Aorta (tissue), 5 donors: ENCODE measurements at regions not wholly inside any gene's neighbourhood (a gene's known extent, or its start where the extent isn't known, plus 50 kb on each side); places are given as distances from the start of the nearest gene placed in this dataset.
"Not testable (repeated sequence)": the region's sequence is repeated elsewhere in the genome, so short reads cannot be mapped to it uniquely, and the experiment has no call there.

ENCODE experiments used
- ATAC-seq: fragments of 200-7000 bp; cut with Tn5 transposase; one replicate; pipeline ENCODE4 v1.9.1; 2022; ENCODE audit warnings: moderate library complexity; ENCODE audit not compliant: low FRiP score
- DNase-seq, 2 donors: peaks; one replicate each; pipeline ENCODE4 v3.0.0-alpha.2; 2020
- H3K27ac ChIP-seq, 2 donors: one replicate each; pipeline ENCODE4 v1.5.1; 2013; ENCODE audit warnings: low read length in 2 of 2, mild to moderate bottlenecking in 2 of 2, moderate library complexity in 2 of 2, control low read depth in 1 of 2, inconsistent platforms in 1 of 2, low read depth in 1 of 2
- H3K27me3 ChIP-seq, 2 donors: one replicate each; pipeline ENCODE4 v1.6.1; 2013; ENCODE audit warnings: control low read depth in 1 of 2, low read length in 1 of 2, mild to moderate bottlenecking in 1 of 2, moderate library complexity in 1 of 2; ENCODE audit not compliant: insufficient read depth in 2 of 2, control insufficient read depth in 1 of 2
- H3K36me3 ChIP-seq, 2 donors: one replicate each; pipeline ENCODE4 v1.6.1; 2013; ENCODE audit warnings: control low read depth in 1 of 2, low read length in 1 of 2, mild to moderate bottlenecking in 1 of 2; ENCODE audit not compliant: insufficient read depth in 2 of 2, control insufficient read depth in 1 of 2
- H3K4me1 ChIP-seq, 2 donors: one replicate each; pipeline ENCODE4 v1.6.1; 2013; ENCODE audit warnings: low read length in 2 of 2, control low read depth in 1 of 2, mild to moderate bottlenecking in 1 of 2, moderate library complexity in 1 of 2; ENCODE audit not compliant: insufficient read depth in 2 of 2, control insufficient read depth in 1 of 2
- H3K4me3 ChIP-seq, 2 donors: one replicate each; pipeline ENCODE4 v1.5.1; 2013; ENCODE audit warnings: low read length in 2 of 2, control low read depth in 1 of 2, mild to moderate bottlenecking in 1 of 2
- H3K9me3 ChIP-seq: one replicate; pipeline ENCODE4 v1.6.1; 2013; ENCODE audit warnings: mild to moderate bottlenecking, low read length; ENCODE audit not compliant: control insufficient read depth
- WGBS, 2 donors: extraction: QIAGEN DNeasy Blood & Tissue Kit; methylation state at CpG; one replicate each; pipeline ENCODE4 v1.1.7; 2013; 5-methylcytosine and 5-hydroxymethylcytosine counted together
- intact Hi-C, 2 donors: fragments of 100-400 bp; cut with DNase I; formaldehyde crosslinking; loops; one replicate each; pipeline versions ENCODE4 v1.14.2 to v1.15.0; 2022
- donor health status: healthy with polysubstance abuse.
- donor health status: Bipolar disorder and iron deficiency.
- donor health status: DM: no; HTN: no; CAD: no.
- donor health status: DM: no; HTN: no; CAD: no.
- donor health status: DM: yes; HTN: yes; CAD: no.

DNA sequence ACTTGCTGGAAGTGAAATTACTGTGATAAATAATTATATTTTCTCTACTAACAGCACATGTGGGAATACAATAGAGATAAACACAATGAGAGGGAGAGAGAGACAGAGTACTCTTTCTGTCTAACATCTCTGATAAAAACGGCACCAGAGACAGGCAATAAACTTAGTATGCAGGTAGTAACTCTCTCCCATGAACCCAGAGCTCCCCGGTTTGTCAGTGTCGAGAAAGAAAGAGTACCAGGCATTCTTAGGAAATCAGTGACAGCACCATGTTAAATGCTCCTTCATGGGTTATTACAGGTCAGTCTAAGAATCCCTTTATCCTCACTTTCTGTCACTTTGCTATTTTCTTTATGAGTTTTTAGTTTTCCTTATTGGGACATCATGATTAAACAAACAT is 110.7 kb upstream of the EPHA3 start:
- intact Hi-C loops = no loop called here
- Histone ChIP-seq H3K4me3 (no peak overlapping the region), H3K4me1 (peaks cover 0 to 1% of the 10 kb centered on the region in 2 donors), H3K9me3 (peaks cover 4% of the 10 kb centered on the region), H3K36me3 (no peaks in the 10 kb centered on the region), H3K27ac (no peak overlapping the region), H3K27me3 (no peaks in the 10 kb centered on the region)
- DNase-seq (no peak), ATAC-seq (no peak)
- WGBS, 2 donors = 9 to 16% methylated on average over 3 of the region's 3 CpGs

DNA sequence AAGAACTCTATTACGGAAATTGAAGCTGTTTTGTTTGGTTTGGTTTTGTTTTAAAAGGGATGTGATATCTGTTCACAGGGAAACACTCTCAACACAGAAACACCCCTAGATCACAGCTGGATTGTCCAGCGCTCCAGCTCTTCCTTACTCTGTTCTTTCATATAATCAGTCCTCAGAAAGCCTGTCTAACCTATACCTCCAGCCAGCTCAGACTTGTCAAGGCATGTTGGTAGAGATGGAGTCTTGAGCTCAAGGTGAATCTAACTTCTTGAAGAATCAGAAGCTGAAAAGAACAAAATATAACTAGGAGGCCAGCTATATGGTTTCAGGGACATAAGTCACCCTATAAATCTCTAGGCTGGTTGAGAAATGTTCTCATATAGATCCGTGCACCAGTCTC is 110.2 kb upstream of the EPHA3 start:
- Histone ChIP-seq H3K4me3 (no peak overlapping the region), H3K27ac (no peak overlapping the region), H3K4me1 (peaks cover 0 to 1% of the 10 kb centered on the region in 2 donors), H3K36me3 (no peaks in the 10 kb centered on the region), H3K27me3 (no peaks in the 10 kb centered on the region), H3K9me3 (peaks cover 4% of the 10 kb centered on the region)
- no peak for DNase-seq
- ATAC-seq = no peak
- 65 to 72% methylated on average over 3 of the region's 3 CpGs for WGBS, 2 donors
- intact Hi-C loops = no loop called here

DNA sequence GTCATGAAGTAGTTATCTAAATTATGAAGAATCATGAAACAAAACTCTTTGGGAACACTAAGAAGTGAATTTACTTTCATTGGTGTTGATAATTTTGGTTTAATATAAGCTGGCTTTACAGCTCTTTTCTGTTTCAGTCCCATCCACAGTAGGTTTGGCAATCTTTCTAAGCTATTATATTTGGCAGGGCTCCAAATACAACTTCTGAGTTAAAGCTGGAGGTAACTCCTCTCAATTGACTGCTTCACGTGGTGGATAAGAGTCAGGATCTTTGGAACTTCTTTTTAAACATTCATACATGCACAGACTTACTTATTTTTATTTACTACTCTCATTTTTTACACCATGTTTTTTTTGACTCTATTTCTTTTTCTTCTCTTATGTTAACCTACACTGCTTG is 106.5 kb upstream of the EPHA3 start:
- ATAC-seq (no peak), DNase-seq (no peak)
- H3K4me3 ChIP-seq = no peak overlapping the region
- H3K27ac ChIP-seq = no peak overlapping the region
- 0 to 14% methylated on average over 1 of the region's 1 CpG for WGBS, 2 donors
- intact Hi-C loops = no loop called here
- peaks cover 0 to 1% of the 10 kb centered on the region in 2 donors for H3K4me1 ChIP-seq
- no peaks in the 10 kb centered on the region for H3K36me3 ChIP-seq
- H3K9me3 ChIP-seq = peaks cover 4% of the 10 kb centered on the region
- H3K27me3 ChIP-seq = no peaks in the 10 kb centered on the region

DNA sequence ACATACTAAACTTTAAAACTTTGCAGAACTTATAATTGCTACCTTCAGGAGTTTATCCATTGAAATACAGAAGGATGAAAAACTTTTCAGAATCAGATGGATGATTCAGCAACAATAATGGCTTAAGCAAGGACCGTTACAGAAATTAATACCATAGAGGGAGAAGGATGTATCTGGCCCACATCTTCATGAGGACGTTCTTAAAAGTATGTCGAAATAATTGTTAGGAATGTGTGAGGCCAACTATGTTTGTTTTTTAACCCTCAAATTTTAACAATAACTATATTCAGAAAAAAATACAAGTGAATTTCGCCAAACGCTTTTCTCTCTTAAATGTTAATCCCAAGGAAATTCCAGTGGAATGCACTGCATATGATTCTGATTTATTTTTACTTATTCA is 105.2 kb upstream of the EPHA3 start:
- Histone ChIP-seq H3K27ac (no peak overlapping the region), H3K36me3 (no peaks in the 10 kb centered on the region), H3K4me1 (peaks cover 0 to 1% of the 10 kb centered on the region in 2 donors), H3K4me3 (no peak overlapping the region), H3K9me3 (peaks cover 4% of the 10 kb centered on the region), H3K27me3 (no peaks in the 10 kb centered on the region)
- no peak for DNase-seq
- no peak for ATAC-seq
- 69% methylated on average over 5 of the region's 5 CpGs for WGBS, 2 donors
- intact Hi-C loops = no loop called here

DNA sequence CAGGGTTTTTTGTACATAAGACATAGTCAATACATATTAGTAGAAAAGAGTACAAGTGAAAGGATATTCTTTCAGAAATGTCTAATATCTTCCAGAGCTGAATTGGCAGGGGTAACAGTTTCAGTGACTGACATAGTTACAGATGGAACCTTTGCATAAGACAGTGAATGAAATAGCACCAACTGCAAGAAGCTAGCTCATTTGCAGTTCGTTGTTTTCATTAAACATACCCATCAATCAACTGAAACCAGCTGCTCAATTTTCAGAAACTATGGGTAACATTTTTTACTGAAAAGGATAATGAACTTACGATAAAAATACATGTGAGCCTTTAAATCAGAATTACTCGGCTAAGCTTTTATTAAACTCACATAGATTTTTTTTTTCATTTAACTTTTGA is 93.9 kb upstream of the EPHA3 start:
- intact Hi-C loops = no loop called here
- Histone ChIP-seq H3K27me3 (no peaks in the 10 kb centered on the region), H3K9me3 (peaks cover 2% of the 10 kb centered on the region), H3K27ac (no peak overlapping the region), H3K4me1 (no peaks in the 10 kb centered on the region), H3K36me3 (no peaks in the 10 kb centered on the region), H3K4me3 (no peak overlapping the region)
- no peak for DNase-seq
- WGBS, 2 donors = 62 to 68% methylated on average over 3 of the region's 3 CpGs
- ATAC-seq = no peak

DNA sequence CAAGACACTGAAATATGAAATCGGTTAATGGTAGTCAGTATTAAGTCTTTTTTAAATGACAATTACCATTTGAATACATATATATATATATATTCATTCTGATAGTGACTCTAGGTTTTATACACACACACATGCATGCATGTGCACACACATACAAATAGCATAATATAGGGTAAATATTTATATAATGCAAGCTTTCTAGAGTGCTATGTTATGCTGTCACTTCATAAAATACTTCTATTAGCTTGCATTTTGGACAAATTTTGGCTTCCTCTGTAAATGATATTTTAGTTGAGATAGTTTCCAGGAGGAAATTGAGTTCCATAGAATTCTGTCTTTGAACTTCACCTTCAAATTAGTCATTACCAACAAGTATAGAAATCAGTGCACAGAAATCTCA is 89.9 kb upstream of the EPHA3 start:
- 89 to 94% methylated on average over 1 of the region's 1 CpG for WGBS, 2 donors
- H3K36me3 ChIP-seq = no peaks in the 10 kb centered on the region
- H3K4me3 ChIP-seq = no peak overlapping the region
- H3K27me3 ChIP-seq = no peaks in the 10 kb centered on the region
- DNase-seq (no peak), ATAC-seq (no peak)
- no peaks in the 10 kb centered on the region for H3K4me1 ChIP-seq
- H3K27ac ChIP-seq = no peak overlapping the region
- H3K9me3 ChIP-seq = peaks cover 2% of the 10 kb centered on the region
- intact Hi-C loops = no loop called here

DNA sequence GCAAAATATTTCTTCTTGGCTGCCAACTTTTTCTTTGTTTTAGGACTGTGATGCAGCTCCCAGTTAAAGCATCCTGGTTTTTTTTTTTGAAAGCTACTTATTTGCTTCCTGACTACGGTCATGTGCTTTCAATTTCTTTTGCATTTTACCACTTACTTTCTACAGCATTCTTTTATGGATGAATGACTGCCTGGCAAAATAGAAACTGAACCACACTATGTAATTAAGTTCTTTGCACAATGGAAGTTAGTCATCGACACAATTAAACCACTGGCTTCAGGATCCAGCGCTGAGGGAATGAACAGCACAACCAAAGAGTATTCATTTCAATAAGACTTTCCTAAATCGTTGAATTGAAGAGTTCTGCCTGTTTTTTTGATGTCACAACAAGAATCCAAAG is 82.2 kb upstream of the EPHA3 start:
- no peaks in the 10 kb centered on the region for H3K36me3 ChIP-seq
- DNase-seq (no peak), ATAC-seq (no peak)
- H3K27me3 ChIP-seq = no peaks in the 10 kb centered on the region
- 71 to 72% methylated on average over 4 of the region's 4 CpGs for WGBS, 2 donors
- intact Hi-C loops = no loop called here
- no peaks in the 10 kb centered on the region for H3K9me3 ChIP-seq
- H3K4me1 ChIP-seq = no peaks in the 10 kb centered on the region
- no peak overlapping the region for H3K4me3 ChIP-seq
- no peak overlapping the region for H3K27ac ChIP-seq

DNA sequence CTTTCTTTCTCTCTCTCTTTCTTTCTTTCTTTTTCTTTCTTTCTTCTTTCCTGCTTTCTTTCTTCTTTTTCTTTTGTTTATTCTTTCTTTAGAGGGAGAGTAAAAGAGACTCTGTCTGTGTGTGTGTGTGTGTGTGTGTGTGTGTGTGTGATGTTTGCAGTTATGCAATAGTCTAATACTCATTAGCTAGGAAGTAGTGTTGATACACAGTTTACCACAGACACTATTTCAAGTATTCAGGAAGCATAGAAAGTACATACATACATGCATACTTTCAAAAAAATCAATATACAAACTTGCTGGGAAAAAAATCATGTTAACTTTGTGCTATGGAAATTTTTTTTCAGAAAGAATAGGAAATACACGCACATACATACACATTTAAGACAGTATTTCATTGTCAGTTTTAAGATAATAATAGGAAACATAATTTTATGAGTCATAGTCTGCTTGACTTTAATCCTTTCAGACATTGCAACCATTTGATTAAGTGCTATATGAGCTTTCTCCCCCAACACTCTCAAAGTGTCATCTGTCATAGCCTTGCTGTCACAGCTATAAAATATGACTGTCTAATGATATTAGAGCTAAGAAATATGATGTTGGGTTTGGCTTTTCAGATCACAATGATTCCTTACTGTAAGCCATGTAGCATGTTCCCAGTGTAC is 74.9 kb upstream of the EPHA3 start:
- Histone ChIP-seq H3K4me1 (no peaks in the 10 kb centered on the region), H3K36me3 (no peaks in the 10 kb centered on the region), H3K27ac (no peak overlapping the region), H3K4me3 (no peak overlapping the region), H3K27me3 (no peaks in the 10 kb centered on the region), H3K9me3 (peaks cover 1% of the 10 kb centered on the region)
- intact Hi-C loops = no loop called here
- DNase-seq (no peak), ATAC-seq (no peak)
- WGBS, 2 donors = 11 to 30% methylated on average over 1 of the region's 1 CpG

DNA sequence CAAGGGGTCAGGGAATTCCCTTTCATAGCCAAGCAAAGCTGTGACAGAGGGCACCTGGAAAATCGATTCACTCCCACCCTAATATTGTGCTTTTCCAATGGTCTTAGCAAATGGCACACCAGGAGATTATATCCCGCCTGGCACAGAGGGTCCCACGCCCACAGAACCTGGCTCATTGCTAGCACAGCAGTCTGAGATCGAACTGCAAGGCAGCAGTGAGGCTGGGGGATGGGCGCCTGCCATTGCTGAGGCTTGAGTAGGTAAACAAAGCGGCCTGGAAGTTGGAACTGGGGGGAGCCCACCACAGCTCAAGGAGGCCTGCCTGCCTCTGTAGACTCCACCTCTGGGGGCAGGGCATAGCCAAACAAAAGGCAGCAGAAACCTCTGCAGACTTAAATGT is 72.7 kb upstream of the EPHA3 start:
- H3K4me1 ChIP-seq, H3K27ac ChIP-seq, H3K9me3 ChIP-seq, DNase-seq, H3K36me3 ChIP-seq, H3K27me3 ChIP-seq, intact Hi-C loops, H3K4me3 ChIP-seq, ATAC-seq: not testable (repeated sequence)
- whole genome bisulfite sequencing, 2 donors = 92% methylated on average over 6 of the region's 6 CpGs
